ENCODE measurements at regions not wholly inside any gene's neighbourhood (a gene's known extent, or its start where the extent isn't known, plus 50 kb on each side); places are given as distances from the start of the nearest gene placed in this dataset.
"Not testable (repeated sequence)": the region's sequence is repeated elsewhere in the genome, so short reads cannot be mapped to it uniquely, and the experiment has no call there.

- DNase-seq (ENCODE audit: extremely low read depth in 1 of 4, low spot score in 3 of 4) (no peak), ATAC-seq (no peak), FAIRE-seq (no peak)
- H3K9me1 ChIP-seq (ENCODE audit: control insufficient read depth, insufficient read depth, low read length): no peaks in the 10 kb centered on the region
- ChIA-PET POLR2A (interaction anchor here (0.7 to 1.1 kb wide), 2 partner anchors 15 to 375 kb away, joined by 3 read pairs; no protein-coding TSS in a partner anchor), CTCF (ENCODE audit: low intra/inter-chr PET ratio) (no interaction called here)
- no peak overlapping the region for H3K9ac ChIP-seq (ENCODE audit: insufficient read depth in 1 of 2, low read depth in 2 of 2, low read length in 2 of 2)
- TF ChIP-seq SFPQ (IDR thresholded peaks at IDR 0.05; ENCODE audit: low read depth, low read length) (no peak), KLF13 (tag; IDR thresholded peaks at IDR 0.05; ENCODE audit: borderline replicate concordance, low read depth) (no peak)
- no peaks in the 10 kb centered on the region for H4K20me1 ChIP-seq (replicated peaks; ENCODE audit: control insufficient read depth, insufficient read depth, low read length)
- no peaks in the 10 kb centered on the region for H3K9me3 ChIP-seq (replicated peaks; ENCODE audit: control insufficient read depth, insufficient read depth, low read depth, low read length)
- intact Hi-C loops (cut with micrococcal nuclease): loop anchor here (5.0 to 10.0 kb wide), 2 partner anchors 285 to 488 kb away; no protein-coding TSS in a partner anchor
- WGBS (ENCODE audit: insufficient coverage, low coverage, missing lambda C conversion rate): 23% methylated on average over 4 of the region's 4 CpGs
- in situ Hi-C loops (cut with MboI): loop anchor here (5.0 to 10.0 kb wide), 2 partner anchors 65 to 203 kb away; no protein-coding TSS in a partner anchor
- H3K79me2 ChIP-seq (ENCODE audit: control insufficient read depth, insufficient read depth, low read length): no peaks in the 10 kb centered on the region
- BruUV-seq (replicated peaks): no TSS peak
- no peaks in the 10 kb centered on the region for H3K4me1 ChIP-seq (replicated peaks in 1 of 2; ENCODE audit: control insufficient read depth in 2 of 2, insufficient read depth in 2 of 2, low read length in 2 of 2)
- no peak overlapping the region for H3K27ac ChIP-seq (ENCODE audit: extremely low read depth, low read depth, low read length)
- no peak overlapping the region for H3K4me3 ChIP-seq
- H3K36me3 ChIP-seq (ENCODE audit: control insufficient read depth, insufficient read depth, low read length): peaks cover 6% of the 10 kb centered on the region; the same call in 2 of the 3 replicates
- H3K4me2 ChIP-seq (ENCODE audit: insufficient read depth, low read length): no peak overlapping the region
- no peak overlapping the region for H2AFZ ChIP-seq (ENCODE audit: low read depth, low read length)
- H3K27me3 ChIP-seq (ENCODE audit: control insufficient read depth in 2 of 2, insufficient read depth in 2 of 2, low read length in 2 of 2): no peaks in the 10 kb centered on the region; a peak in 1 of 5 replicates
These were observed 109.1 kb downstream of the SEPTIN7 start for GRCh38 chr7:35909870-35910357.

- H3K9ac ChIP-seq (ENCODE audit: insufficient read depth in 1 of 2, low read depth in 2 of 2, low read length in 2 of 2); intact Hi-C loops (cut with micrococcal nuclease); H3K79me2 ChIP-seq (ENCODE audit: control insufficient read depth, insufficient read depth, low read length); ATAC-seq; H3K36me3 ChIP-seq (ENCODE audit: control insufficient read depth, insufficient read depth, low read length); H2AFZ ChIP-seq (ENCODE audit: low read depth, low read length); FAIRE-seq; H3K4me3 ChIP-seq; H3K4me2 ChIP-seq (ENCODE audit: insufficient read depth, low read length); H3K4me1 ChIP-seq (replicated peaks in 1 of 2; ENCODE audit: control insufficient read depth in 2 of 2, insufficient read depth in 2 of 2, low read length in 2 of 2); CTCF ChIA-PET (ENCODE audit: low intra/inter-chr PET ratio); DNase-seq (ENCODE audit: extremely low read depth in 1 of 4, low spot score in 3 of 4); BruUV-seq (replicated peaks); H3K9me3 ChIP-seq (replicated peaks; ENCODE audit: control insufficient read depth, insufficient read depth, low read depth, low read length); H3K27ac ChIP-seq (ENCODE audit: extremely low read depth, low read depth, low read length); H3K27me3 ChIP-seq (ENCODE audit: control insufficient read depth in 2 of 2, insufficient read depth in 2 of 2, low read length in 2 of 2); H3K9me1 ChIP-seq (ENCODE audit: control insufficient read depth, insufficient read depth, low read length); H4K20me1 ChIP-seq (replicated peaks; ENCODE audit: control insufficient read depth, insufficient read depth, low read length): not testable (repeated sequence)
- WGBS (ENCODE audit: insufficient coverage, low coverage, missing lambda C conversion rate): 9% methylated on average over 3 of the region's 3 CpGs
- POLR2A ChIA-PET: interaction anchor here (0.7 kb wide), 1 partner anchor 374 kb away, joined by 3 read pairs; no protein-coding TSS in a partner anchor
- in situ Hi-C loops (cut with MboI): loop anchor here (10.0 kb wide), 1 partner anchor 64 kb away; no protein-coding TSS in a partner anchor
These were observed 109.8 kb downstream of the SEPTIN7 start for GRCh38 chr7:35910621-35911020.
